ENCODE measurements at regions not wholly inside any gene's neighbourhood (a gene's known extent, or its start where the extent isn't known, plus 50 kb on each side); places are given as distances from the start of the nearest gene placed in this dataset.

DNA sequence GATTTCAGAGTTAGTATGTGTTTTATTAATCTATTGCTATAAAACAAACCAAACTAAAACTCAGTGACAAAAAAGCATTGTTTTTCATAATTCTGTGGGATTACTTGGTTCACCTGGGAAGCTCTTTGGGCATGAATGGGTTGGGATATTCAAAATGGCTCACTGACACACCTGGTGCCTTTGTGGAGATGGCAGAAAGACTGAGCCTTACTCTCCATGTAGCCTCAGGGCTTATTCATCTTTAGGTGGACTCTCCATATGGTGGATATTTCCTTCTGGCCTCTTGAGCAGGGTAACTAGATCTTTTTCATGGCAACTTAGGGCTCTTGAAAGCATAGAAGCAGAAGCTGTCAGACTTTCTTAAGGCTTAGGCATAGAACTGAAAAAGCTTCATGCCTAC lies 1102.8 kb upstream of the SEL1L start:
- H2AFZ ChIP-seq (ENCODE audit: low read depth) = no peak overlapping the region
- H3K4me3 ChIP-seq (IDR thresholded peaks at IDR 0.05; ENCODE audit: insufficient read depth, low read depth, low read length) = no peak overlapping the region
- no peaks in the 10 kb centered on the region for H4K20me1 ChIP-seq (ENCODE audit: insufficient read depth)
- H3K27ac ChIP-seq = no peak overlapping the region
- H3K79me2 ChIP-seq (ENCODE audit: insufficient read depth, low read depth) = no peaks in the 10 kb centered on the region
- TF ChIP-seq, protein P1, sequence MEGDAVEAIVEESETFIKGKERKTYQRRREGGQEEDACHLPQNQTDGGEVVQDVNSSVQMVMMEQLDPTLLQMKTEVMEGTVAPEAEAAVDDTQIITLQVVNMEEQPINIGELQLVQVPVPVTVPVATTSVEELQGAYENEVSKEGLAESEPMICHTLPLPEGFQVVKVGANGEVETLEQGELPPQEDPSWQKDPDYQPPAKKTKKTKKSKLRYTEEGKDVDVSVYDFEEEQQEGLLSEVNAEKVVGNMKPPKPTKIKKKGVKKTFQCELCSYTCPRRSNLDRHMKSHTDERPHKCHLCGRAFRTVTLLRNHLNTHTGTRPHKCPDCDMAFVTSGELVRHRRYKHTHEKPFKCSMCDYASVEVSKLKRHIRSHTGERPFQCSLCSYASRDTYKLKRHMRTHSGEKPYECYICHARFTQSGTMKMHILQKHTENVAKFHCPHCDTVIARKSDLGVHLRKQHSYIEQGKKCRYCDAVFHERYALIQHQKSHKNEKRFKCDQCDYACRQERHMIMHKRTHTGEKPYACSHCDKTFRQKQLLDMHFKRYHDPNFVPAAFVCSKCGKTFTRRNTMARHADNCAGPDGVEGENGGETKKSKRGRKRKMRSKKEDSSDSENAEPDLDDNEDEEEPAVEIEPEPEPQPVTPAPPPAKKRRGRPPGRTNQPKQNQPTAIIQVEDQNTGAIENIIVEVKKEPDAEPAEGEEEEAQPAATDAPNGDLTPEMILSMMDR (conservative IDR thresholded peaks at IDR 0.05; ENCODE audit: low read depth, low read length) = no peak
- no peak overlapping the region for H3K4me2 ChIP-seq
- no peaks in the 10 kb centered on the region for H3K27me3 ChIP-seq (ENCODE audit: insufficient read depth, low read depth)
- H3K4me1 ChIP-seq (ENCODE audit: low read depth, poor library complexity, severe bottlenecking) = no peaks in the 10 kb centered on the region
- no peaks in the 10 kb centered on the region for H3K36me3 ChIP-seq (ENCODE audit: insufficient read depth)
- no peak overlapping the region for H3K9ac ChIP-seq

DNA sequence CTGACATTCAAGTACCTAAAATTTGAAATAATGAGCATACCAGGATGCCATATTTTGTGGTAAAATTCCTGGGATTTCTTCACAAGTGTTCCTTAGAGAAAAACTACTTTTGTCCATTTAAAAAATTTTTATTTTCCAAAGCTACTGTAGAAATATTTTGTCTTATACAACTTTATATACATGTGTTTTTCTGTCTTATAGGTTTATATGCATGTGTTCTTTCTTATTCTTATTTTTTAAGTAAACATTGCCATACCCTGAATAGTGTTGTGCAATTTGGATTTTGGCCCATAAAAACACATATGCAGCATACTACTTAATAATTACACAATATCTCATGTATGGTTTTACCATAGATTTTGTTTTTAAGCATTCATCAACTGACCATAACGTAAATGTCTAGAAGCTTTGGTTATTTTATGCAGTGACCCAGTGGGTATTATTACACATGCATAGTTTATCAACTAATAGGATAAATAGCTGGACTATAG lies 1107.4 kb upstream of the SEL1L start:
- TF ChIP-seq, protein P1 (conservative IDR thresholded peaks at IDR 0.05; ENCODE audit: low read depth, low read length) = no peak
- H3K27ac ChIP-seq = no peak overlapping the region
- H3K36me3 ChIP-seq (ENCODE audit: insufficient read depth) = no peaks in the 10 kb centered on the region
- no peak overlapping the region for H3K4me2 ChIP-seq
- no peak overlapping the region for H2AFZ ChIP-seq (ENCODE audit: low read depth)
- H3K9ac ChIP-seq = no peak overlapping the region
- no peaks in the 10 kb centered on the region for H3K79me2 ChIP-seq (ENCODE audit: insufficient read depth, low read depth)
- no peaks in the 10 kb centered on the region for H4K20me1 ChIP-seq (ENCODE audit: insufficient read depth)
- H3K4me3 ChIP-seq (IDR thresholded peaks at IDR 0.05; ENCODE audit: insufficient read depth, low read depth, low read length) = no peak overlapping the region
- H3K4me1 ChIP-seq (ENCODE audit: low read depth, poor library complexity, severe bottlenecking) = no peaks in the 10 kb centered on the region
- H3K27me3 ChIP-seq (ENCODE audit: insufficient read depth, low read depth) = no peaks in the 10 kb centered on the region

DNA sequence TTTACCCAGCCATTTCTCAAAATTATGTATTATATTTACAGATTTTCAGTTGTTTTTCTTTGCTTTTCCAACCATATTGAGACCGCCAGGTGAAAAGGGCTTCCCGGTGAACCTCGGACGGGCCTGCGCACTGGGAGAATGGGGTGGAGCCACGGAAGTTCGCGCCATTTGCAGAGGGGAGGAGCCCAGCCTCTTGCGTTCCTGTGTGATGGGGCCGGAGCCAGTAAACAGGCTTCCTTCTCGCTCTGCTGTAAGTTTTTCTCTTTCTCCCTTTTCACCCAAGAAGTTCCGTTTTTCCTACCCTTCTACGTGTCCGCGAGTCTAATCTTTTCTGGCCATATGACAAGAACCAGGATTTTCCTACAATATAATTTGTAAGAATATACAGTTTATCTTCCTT lies 1108.8 kb upstream of the SEL1L start:
- Histone ChIP-seq H2AFZ (ENCODE audit: low read depth) (no peak overlapping the region), H3K79me2 (ENCODE audit: insufficient read depth, low read depth) (no peaks in the 10 kb centered on the region), H3K27ac (no peak overlapping the region), H3K4me2 (no peak overlapping the region), H3K27me3 (ENCODE audit: insufficient read depth, low read depth) (no peaks in the 10 kb centered on the region), H4K20me1 (ENCODE audit: insufficient read depth) (no peaks in the 10 kb centered on the region), H3K4me3 (IDR thresholded peaks at IDR 0.05; ENCODE audit: insufficient read depth, low read depth, low read length) (no peak overlapping the region), H3K9ac (no peak overlapping the region), H3K4me1 (ENCODE audit: low read depth, poor library complexity, severe bottlenecking) (no peaks in the 10 kb centered on the region), H3K36me3 (ENCODE audit: insufficient read depth) (no peaks in the 10 kb centered on the region)
- TF ChIP-seq, protein P1 (conservative IDR thresholded peaks at IDR 0.05; ENCODE audit: low read depth, low read length) = no peak

DNA sequence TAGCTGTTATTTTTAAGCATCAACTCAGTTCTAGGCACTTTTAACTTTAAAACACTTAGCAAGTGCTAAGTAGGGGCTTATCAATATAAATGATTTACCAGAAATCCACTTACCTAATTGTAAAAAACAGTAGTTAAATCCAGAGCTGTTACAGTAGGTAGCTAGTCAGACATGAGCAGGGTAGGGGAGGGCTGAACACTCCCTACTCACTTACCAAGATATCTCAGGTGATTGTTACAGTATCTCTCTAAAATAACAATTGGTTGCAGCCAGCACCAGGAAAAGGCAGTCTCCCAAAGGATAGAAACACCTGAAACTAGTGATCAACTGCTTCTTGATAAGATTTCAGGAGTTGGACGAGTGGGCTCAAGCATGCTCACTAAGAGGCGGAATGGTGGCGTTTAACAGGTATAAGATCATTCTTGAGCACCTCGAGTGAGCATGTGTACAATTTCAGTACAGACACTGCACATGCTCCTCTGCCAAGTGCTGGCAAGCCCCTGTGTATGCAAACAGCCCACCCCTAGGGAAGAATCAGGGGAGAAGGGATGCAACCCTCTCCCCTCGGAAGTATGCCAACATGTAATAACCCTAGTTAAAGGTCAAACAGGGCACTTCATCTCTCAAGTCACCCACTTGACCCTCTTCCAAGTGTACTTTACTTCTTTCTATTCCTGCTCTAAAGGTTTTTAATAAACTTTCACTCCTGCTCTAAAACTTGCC lies 1113.6 kb upstream of the SEL1L start:
- TF ChIP-seq, protein P1 (conservative IDR thresholded peaks at IDR 0.05; ENCODE audit: low read depth, low read length) = no peak
- no peaks in the 10 kb centered on the region for H3K4me1 ChIP-seq (ENCODE audit: low read depth, poor library complexity, severe bottlenecking)
- no peaks in the 10 kb centered on the region for H3K79me2 ChIP-seq (ENCODE audit: insufficient read depth, low read depth)
- no peak overlapping the region for H2AFZ ChIP-seq (ENCODE audit: low read depth)
- no peak overlapping the region for H3K27ac ChIP-seq
- H3K27me3 ChIP-seq (ENCODE audit: insufficient read depth, low read depth) = no peaks in the 10 kb centered on the region
- H3K4me3 ChIP-seq (IDR thresholded peaks at IDR 0.05; ENCODE audit: insufficient read depth, low read depth, low read length) = no peak overlapping the region
- no peaks in the 10 kb centered on the region for H4K20me1 ChIP-seq (ENCODE audit: insufficient read depth)
- H3K36me3 ChIP-seq (ENCODE audit: insufficient read depth) = no peaks in the 10 kb centered on the region
- H3K4me2 ChIP-seq = no peak overlapping the region
- no peak overlapping the region for H3K9ac ChIP-seq
